ENCODE measurements at regions not wholly inside any gene's neighbourhood (a gene's known extent, or its start where the extent isn't known, plus 50 kb on each side); places are given as distances from the start of the nearest gene placed in this dataset.

DNA sequence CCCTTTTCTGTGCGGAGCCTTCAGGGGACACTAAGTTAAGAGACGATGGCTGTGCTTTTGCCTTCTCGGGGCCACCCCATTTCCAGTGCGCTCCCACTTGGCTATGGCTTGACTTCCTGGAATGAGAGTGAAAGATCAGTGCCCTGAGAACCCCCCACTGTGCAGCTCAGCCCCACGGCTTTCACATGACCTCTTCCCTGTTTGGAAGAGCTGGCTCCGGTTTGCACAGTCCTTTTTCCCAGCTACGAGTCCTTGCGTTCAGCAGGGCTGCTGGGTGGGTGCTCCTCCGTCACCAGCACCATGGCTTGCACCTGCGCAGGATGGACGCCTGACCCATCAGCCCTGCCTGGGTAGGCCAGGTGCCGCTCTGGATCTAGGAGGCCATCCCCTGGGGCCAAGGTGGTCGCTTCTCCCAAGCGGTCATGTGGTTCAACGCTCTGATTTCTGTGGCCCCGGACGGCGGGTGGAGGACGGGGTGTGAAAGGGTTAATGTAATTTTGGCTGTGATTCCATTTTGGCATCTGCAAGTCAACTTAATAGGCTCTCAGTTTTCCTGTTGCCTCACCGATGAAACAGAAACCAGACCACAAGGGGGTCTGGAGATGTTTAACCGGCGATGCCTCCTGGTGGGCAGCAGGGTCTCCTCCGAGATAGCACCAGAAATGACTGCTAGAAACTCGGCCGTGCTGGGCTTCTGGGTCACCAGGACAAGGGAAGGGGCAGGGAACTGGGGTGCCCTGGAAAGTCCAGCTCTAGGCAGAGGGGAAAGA lies 113.1 kb upstream of the HAAO start:
- TF ChIP-seq RAD21 (IDR thresholded peaks at IDR 0.05; ENCODE audit: low read depth) (no peak), CTCF (IDR thresholded peaks at IDR 0.05 in 2 of 3, conservative IDR thresholded peaks at IDR 0.05 in 1 of 3; ENCODE audit: borderline replicate concordance in 1 of 3, insufficient read depth in 1 of 3, low read depth in 2 of 3, low read length in 2 of 3) (0 out of 6 replicates have a peak, but pooled peaks of 1 of the 3 experiments have one; percentile 4), REST (IDR thresholded peaks at IDR 0.05; ENCODE audit: low read depth) (no peak), POLR2AphosphoS5 (IDR thresholded peaks at IDR 0.05; ENCODE audit: low read depth, low read length) (no peak), ELF1 (IDR thresholded peaks at IDR 0.05; ENCODE audit: borderline replicate concordance, low read depth) (no peak), POLR2A (IDR thresholded peaks at IDR 0.05; ENCODE audit: borderline replicate concordance, extremely low read depth, insufficient read depth, insufficient read length) (no peak), EZH2 (IDR thresholded peaks at IDR 0.05) (no peak), ZNF274 (IDR thresholded peaks at IDR 0.05; ENCODE audit: low read depth, low read length) (no peak), JUND (IDR thresholded peaks at IDR 0.05) (no peak), SRF (IDR thresholded peaks at IDR 0.05; ENCODE audit: low read depth) (no peak), EZH2phosphoT487 (IDR thresholded peaks at IDR 0.05; ENCODE audit: borderline replicate concordance) (no peak), SIN3A (IDR thresholded peaks at IDR 0.05; ENCODE audit: low read depth) (no peak), FOSL1 (IDR thresholded peaks at IDR 0.05; ENCODE audit: low read depth) (no peak)
